HG03139 (cell line): ENCODE measurements at regions not wholly inside any gene's neighbourhood (a gene's known extent, or its start where the extent isn't known, plus 50 kb on each side); places are given as distances from the start of the nearest gene placed in this dataset.

Experiments used
- ATAC-seq: cut with Tn5 transposase; IDR thresholded peaks from one replicate; pipeline ENCODE4 v1.9.1; 2021; ENCODE audit not compliant: unreplicated experiment

GRCh38 chr18:77811503-77811902 lies 561.9 kb downstream of the GALR1 start:
- no peak for ATAC-seq

GRCh38 chr18:77815666-77816338 lies 566.2 kb downstream of the GALR1 start:
- ATAC-seq = no peak

GRCh38 chr18:77818328-77818727 lies 568.7 kb downstream of the GALR1 start:
- no peak for ATAC-seq

GRCh38 chr18:77820472-77820871 lies 570.8 kb downstream of the GALR1 start:
- ATAC-seq = no peak

- no peak for ATAC-seq
These were observed 572.2 kb downstream of the GALR1 start for GRCh38 chr18:77821892-77822291.

DNA sequence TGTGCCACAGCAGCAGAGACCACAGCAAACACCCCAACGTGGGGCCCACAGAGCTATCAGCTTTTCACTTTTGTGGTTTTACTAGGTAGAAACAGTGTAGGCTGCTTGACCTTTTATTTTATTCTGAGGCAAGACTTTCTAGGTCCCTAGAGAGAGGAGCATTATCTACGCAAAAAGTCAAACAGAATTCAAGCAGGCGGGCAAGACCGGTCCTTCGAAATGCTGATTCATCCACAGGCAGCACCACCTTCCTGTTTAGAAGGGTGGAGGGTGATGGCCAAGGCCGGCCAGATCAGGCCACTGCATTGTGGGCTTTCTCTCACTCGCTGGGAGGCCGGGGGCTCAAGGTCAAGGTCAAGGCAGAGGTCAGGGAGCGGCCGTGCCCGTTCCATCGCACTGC lies 573.0 kb downstream of the GALR1 start:
- ATAC-seq = no peak

DNA sequence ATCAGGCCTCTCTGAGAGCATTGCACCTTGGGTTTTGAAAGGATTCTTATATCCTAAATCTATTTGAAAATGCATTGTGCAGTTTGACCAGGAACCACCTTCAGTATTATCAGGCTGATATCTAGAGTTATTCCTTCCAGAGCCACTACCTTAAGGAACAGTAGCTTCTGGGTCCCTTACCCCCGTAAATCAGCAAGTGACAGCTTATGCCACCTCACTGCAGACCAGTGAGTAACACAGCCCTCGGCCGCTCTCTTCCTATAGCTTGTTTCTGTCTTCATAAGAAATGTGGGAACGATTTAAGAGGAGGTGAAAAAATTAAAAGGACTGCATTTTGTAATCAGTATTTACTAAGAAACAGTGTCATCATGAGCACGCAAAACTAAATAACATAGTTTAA lies 584.2 kb downstream of the GALR1 start:
- ATAC-seq = no peak

DNA sequence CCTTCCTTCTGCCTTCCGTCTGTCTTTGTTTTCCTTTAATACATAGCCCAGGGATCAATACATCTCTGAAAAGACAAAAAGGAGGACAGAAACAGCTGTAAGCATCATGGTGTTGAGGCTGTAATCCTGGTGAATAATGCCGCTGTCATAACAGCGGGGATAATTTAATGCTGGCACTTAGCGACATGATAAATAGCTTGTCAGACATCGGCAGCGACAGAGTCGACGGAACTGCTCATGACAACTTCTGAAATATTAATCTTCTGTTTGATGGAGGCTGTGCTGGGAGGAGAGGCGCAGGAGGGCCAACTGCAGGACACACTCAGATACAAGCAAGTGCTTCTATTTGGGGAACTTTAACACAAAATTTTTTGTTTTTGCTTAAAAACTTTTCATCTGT lies 602.2 kb downstream of the GALR1 start:
- ATAC-seq = no peak

GRCh38 chr18:77853859-77854258 lies 604.2 kb downstream of the GALR1 start:
- no peak for ATAC-seq

GRCh38 chr18:77857678-77858655 lies 608.3 kb downstream of the GALR1 start:
- ATAC-seq = no peak

DNA sequence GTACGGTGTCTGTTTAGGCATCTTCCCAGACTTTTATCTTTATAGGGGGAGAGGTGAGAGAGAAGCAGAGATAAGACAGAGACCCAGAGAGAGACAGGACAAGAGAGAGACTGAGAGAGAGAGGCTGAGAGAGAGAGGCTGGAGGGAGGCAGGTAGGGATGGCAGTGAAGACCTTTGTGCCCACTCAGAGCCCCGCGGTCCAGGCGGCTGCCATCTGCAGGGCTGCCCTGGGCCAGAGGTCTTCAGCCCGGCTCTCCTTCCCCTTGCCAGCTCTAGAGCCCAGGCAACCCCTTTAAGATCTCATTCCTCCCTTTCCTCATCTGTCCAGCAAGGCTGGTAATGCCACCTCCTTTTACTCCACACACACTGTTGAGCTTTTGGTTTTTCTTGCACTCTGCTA lies 610.0 kb downstream of the GALR1 start:
- no peak for ATAC-seq

DNA sequence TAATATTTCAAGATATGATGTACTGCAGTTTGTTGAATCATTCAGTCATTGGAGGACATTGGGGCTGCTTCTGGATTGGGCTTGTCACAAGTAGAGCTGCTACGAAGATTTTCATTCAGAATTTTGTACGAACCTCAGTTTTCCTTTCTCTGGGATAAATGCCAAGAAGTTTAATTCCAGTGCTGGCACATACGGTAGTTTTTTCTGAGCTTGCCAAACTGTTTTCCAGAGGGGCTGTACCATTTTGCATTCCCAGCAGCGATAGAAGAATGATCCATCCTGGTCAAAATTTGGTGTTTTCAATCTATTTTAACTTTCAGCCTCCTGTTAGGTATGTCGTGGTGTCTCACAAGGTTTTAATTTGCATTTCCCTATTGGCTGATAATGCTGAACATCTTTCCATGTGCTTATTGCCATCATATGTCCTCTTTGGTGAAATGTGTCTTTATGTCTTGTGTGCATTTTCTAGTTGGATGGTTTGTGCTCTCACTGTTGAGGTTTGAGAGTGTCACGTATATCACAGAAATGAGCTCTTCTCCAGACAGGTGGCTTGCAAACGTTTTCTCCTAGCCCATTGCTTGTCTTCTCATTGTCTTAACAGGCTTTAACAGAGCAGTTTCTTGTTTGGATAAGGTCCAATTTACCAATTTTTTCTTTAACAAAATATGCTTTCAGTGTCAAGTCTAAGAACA lies 612.6 kb downstream of the GALR1 start:
- ATAC-seq = no peak

GRCh38 chr18:77865853-77866252 lies 616.2 kb downstream of the GALR1 start:
- ATAC-seq = no peak

- ATAC-seq = no peak
These were observed 616.7 kb downstream of the GALR1 start for GRCh38 chr18:77866351-77866750.

DNA sequence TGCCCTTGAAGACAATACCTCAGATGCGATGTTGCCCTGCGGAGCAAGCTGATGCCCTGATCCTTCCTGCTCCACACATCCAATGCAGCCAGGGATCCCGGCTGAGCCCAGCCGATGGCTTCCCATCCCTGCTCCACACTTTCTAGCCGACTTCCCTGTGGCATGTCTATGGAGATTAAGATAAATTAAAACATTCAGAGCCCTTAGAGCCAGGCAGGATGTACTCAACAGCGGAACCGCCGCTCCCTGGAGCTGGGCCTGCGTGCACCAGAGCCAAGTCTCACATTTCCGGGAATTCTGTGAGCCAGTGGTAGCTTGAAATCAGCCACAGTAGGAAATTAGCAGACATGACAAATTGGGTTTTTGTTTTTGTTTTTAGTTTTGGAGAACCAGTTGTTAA lies 620.6 kb downstream of the GALR1 start:
- ATAC-seq = no peak

DNA sequence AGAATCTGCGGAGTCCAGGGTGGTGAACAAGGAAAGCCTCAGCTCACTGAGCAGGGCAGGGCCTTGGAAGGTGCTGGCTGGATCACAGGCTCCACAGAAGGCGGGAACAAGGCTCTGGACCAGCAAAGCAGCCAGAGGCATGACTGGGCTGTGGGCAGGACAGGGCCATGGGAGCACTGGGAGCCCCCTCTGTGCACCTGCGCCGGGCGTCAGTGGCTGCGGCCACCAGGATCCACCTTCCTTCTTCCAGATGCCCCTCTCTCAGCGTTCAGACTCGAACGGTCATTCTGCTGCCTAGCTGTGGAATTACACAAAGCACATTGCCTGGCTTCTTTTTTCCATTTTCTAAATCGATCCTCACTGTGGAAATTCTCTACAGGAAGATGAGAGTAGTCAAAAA lies 621.2 kb downstream of the GALR1 start:
- no peak for ATAC-seq

GRCh38 chr18:77872166-77872565 lies 622.5 kb downstream of the GALR1 start:
- ATAC-seq = no peak

DNA sequence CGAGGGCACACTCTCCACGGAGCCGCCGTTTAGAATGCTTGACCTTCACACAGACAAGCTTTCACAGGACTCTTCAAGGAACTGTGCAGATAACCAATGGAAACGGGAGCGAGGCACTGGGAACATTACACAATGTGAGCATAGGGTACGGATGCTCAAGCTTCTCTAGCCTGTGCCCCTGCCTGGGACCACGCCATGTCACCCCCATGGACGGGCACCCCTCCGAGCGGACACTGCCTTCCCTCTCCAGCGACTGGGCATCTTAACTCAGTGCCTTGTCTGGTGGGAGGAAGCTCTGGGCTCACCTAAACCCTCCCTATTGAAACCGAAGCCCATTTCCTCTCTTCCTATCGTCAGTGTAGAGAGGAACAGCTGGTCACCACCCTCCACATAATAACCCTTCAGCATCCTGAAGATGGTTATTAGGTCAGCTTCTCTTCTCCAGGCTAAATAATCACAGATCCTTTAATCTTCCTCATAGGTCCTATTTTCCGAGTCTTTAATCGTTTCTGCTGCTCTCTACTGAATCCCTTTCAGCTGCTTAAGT lies 626.7 kb downstream of the GALR1 start:
- no peak for ATAC-seq

DNA sequence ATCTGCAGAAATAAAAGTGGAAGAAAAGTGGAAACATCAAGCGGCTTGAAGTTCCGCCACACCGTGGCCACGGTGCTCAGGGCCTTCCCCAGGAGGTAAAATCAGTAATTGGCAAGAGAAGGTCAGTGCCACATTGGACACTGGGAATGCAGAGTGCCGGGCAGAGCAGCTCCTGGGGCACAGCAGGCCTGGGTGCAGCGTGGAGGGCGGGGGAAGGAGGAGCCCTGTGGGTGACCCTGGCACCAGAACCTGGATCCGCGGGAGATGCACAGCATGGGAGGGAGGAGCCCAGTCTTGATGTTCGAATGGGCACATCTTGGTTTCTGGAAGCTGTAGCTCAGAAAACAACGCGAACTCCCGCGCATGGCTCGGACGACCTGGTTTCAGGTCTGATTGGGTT lies 630.2 kb downstream of the GALR1 start:
- ATAC-seq = no peak

- ATAC-seq = no peak
These were observed 634.8 kb downstream of the GALR1 start for GRCh38 chr18:77884454-77884853.

DNA sequence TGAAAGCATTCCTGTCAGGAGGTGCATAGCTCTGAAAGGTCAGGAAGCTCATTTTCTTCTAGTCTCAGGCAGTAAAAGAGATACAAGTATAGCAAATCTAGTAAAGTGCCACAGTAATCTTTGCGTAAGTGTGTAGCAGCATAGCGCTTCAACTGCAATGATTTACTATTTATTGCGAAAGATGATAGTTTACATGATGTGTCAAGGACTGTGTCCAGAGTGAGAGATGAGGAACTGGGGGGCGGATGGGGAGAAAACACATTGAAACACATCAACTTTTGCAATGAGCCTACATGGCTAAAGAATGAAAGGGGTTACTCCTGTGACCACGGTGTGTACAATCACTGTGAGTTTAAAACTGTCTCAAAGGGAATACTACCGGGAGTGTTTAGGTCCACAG lies 644.4 kb downstream of the GALR1 start:
- ATAC-seq = no peak
